ENCODE measurements at regions not wholly inside any gene's neighbourhood (a gene's known extent, or its start where the extent isn't known, plus 50 kb on each side); places are given as distances from the start of the nearest gene placed in this dataset.

GRCh38 chr16:49129935-49130334, 151.7 kb downstream of the CBLN1 start:
- H3K27ac ChIP-seq, result no peak overlapping the region
- H3K4me3 ChIP-seq, result no peak overlapping the region
- no peak for DNase-seq
- H3K36me3 ChIP-seq, result no peaks in the 10 kb centered on the region
- intact Hi-C loops (cut with DNase I), result no loop called here
- TF ChIP-seq POLR2A (IDR thresholded peaks at IDR 0.05), result no peak
- no peak for TF ChIP-seq CTCF (IDR thresholded peaks at IDR 0.05)
- no peaks in the 10 kb centered on the region for H3K4me1 ChIP-seq
- no peaks in the 10 kb centered on the region for H3K27me3 ChIP-seq
- H3K9me3 ChIP-seq, result no peaks in the 10 kb centered on the region
- WGBS, 2 donors, result 40 to 57% methylated on average over 1 of the region's 1 CpG

- Histone ChIP-seq H3K36me3 (no peaks in the 10 kb centered on the region), H3K27ac (no peak overlapping the region), H3K4me3 (no peak overlapping the region), H3K4me1 (no peaks in the 10 kb centered on the region), H3K9me3 (no peaks in the 10 kb centered on the region), H3K27me3 (no peaks in the 10 kb centered on the region)
- no peak for TF ChIP-seq POLR2A (IDR thresholded peaks at IDR 0.05)
- intact Hi-C loops (cut with DNase I), result no loop called here
- no peak for DNase-seq
- 53 to 61% methylated on average over 2 of the region's 2 CpGs for WGBS, 2 donors
These were observed 152.9 kb downstream of the CBLN1 start for GRCh38 chr16:49128740-49129139.

GRCh38 chr16:49127103-49127502, 154.5 kb downstream of the CBLN1 start:
- WGBS, 2 donors, result 11 to 20% methylated on average over 1 of the region's 1 CpG
- DNase-seq, result no peak

GRCh38 chr16:49121636-49122035, 160.0 kb downstream of the CBLN1 start:
- H3K27me3 ChIP-seq, result no peaks in the 10 kb centered on the region
- 71 to 75% methylated on average over 5 of the region's 5 CpGs for WGBS, 2 donors
- H3K36me3 ChIP-seq, result no peaks in the 10 kb centered on the region
- intact Hi-C loops (cut with DNase I), result no loop called here
- no peak for TF ChIP-seq CTCF (IDR thresholded peaks at IDR 0.05)
- TF ChIP-seq POLR2A (IDR thresholded peaks at IDR 0.05), result no peak
- no peak for DNase-seq
- H3K9me3 ChIP-seq, result no peaks in the 10 kb centered on the region
- no peaks in the 10 kb centered on the region for H3K4me1 ChIP-seq
- no peak overlapping the region for H3K4me3 ChIP-seq
- H3K27ac ChIP-seq, result no peak overlapping the region

More at GRCh38 chr16:49127103-49127502, 154.5 kb downstream of the CBLN1 start:
- no peak for TF ChIP-seq CTCF (IDR thresholded peaks at IDR 0.05)
- no peak for TF ChIP-seq POLR2A (IDR thresholded peaks at IDR 0.05)
- Histone ChIP-seq H3K4me1 (no peaks in the 10 kb centered on the region), H3K27me3 (no peaks in the 10 kb centered on the region), H3K9me3 (no peaks in the 10 kb centered on the region), H3K27ac (no peak overlapping the region), H3K4me3 (no peak overlapping the region), H3K36me3 (no peaks in the 10 kb centered on the region)
- intact Hi-C loops (cut with DNase I), result no loop called here

- WGBS, 2 donors, result 59 to 72% methylated on average over 6 of the region's 6 CpGs
- H3K4me1 ChIP-seq, result no peaks in the 10 kb centered on the region
- no peaks in the 10 kb centered on the region for H3K36me3 ChIP-seq
- no peaks in the 10 kb centered on the region for H3K9me3 ChIP-seq
- no peak overlapping the region for H3K4me3 ChIP-seq
- H3K27ac ChIP-seq, result no peak overlapping the region
- intact Hi-C loops (cut with DNase I), result no loop called here
- DNase-seq, result no peak
- TF ChIP-seq CTCF (IDR thresholded peaks at IDR 0.05) (no peak), POLR2A (IDR thresholded peaks at IDR 0.05) (no peak)
- no peaks in the 10 kb centered on the region for H3K27me3 ChIP-seq
These were observed 161.0 kb downstream of the CBLN1 start for GRCh38 chr16:49120631-49121030.

- Histone ChIP-seq H3K4me3 (no peak overlapping the region), H3K9me3 (no peaks in the 10 kb centered on the region), H3K36me3 (no peaks in the 10 kb centered on the region), H3K4me1 (no peaks in the 10 kb centered on the region), H3K27ac (no peak overlapping the region), H3K27me3 (no peaks in the 10 kb centered on the region)
- intact Hi-C loops (cut with DNase I), result no loop called here
- DNase-seq, result no peak
- TF ChIP-seq POLR2A (IDR thresholded peaks at IDR 0.05) (no peak), CTCF (IDR thresholded peaks at IDR 0.05) (no peak)
- 50 to 67% methylated on average over 7 of the region's 7 CpGs for WGBS, 2 donors
These were observed 164.8 kb downstream of the CBLN1 start for GRCh38 chr16:49116873-49117272.

Data from esophagus squamous epithelium (tissue), 5 donors.